HUES6 (cell line): ENCODE measurements at regions not wholly inside any gene's neighbourhood (a gene's known extent, or its start where the extent isn't known, plus 50 kb on each side); places are given as distances from the start of the nearest gene placed in this dataset.

ENCODE experiments used
- H3K27ac ChIP-seq: 2 replicates; pipeline ENCODE4 v1.7.0; 2013; ENCODE audit warnings: low read depth, mild to moderate bottlenecking, low read length, inconsistent platforms
- H3K27me3 ChIP-seq: 2 replicates; pipeline ENCODE4 v1.6.1; 2013; ENCODE audit warnings: low read length; ENCODE audit not compliant: control insufficient read depth, insufficient read depth
- H3K36me3 ChIP-seq: 2 replicates; pipeline ENCODE4 v1.6.1; 2013; ENCODE audit warnings: low read length; ENCODE audit not compliant: control insufficient read depth, insufficient read depth
- H3K4me1 ChIP-seq: 2 replicates; pipeline ENCODE4 v1.6.1; 2013; ENCODE audit warnings: low read length; ENCODE audit not compliant: control insufficient read depth, insufficient read depth
- H3K4me3 ChIP-seq: 2 replicates; pipeline ENCODE4 v1.5.1; 2013; ENCODE audit warnings: low read depth, low read length
- H3K9ac ChIP-seq: one replicate; pipeline ENCODE4 v1.6.1; 2013; ENCODE audit warnings: mild to moderate bottlenecking, low read length
- H3K9me3 ChIP-seq: 2 replicates; pipeline ENCODE4 v1.6.1; 2013; ENCODE audit warnings: low read depth, low read length; ENCODE audit not compliant: control insufficient read depth, insufficient read depth

- no peak overlapping the region for H3K4me3 ChIP-seq
- H3K27ac ChIP-seq: no peak overlapping the region
- H3K9ac ChIP-seq: no peak overlapping the region
- H3K9me3 ChIP-seq: no peaks in the 10 kb centered on the region
- no peaks in the 10 kb centered on the region for H3K36me3 ChIP-seq
- no peaks in the 10 kb centered on the region for H3K27me3 ChIP-seq
- no peaks in the 10 kb centered on the region for H3K4me1 ChIP-seq
These were observed 348.4 kb downstream of the BRINP1 start for GRCh38 chr9:119020730-119021333.

GRCh38 chr9:119026120-119026519, 343.1 kb downstream of the BRINP1 start:
- Histone ChIP-seq H3K27me3 (no peaks in the 10 kb centered on the region), H3K27ac (no peak overlapping the region), H3K4me3 (no peak overlapping the region), H3K36me3 (no peaks in the 10 kb centered on the region), H3K9ac (no peak overlapping the region), H3K9me3 (no peaks in the 10 kb centered on the region), H3K4me1 (no peaks in the 10 kb centered on the region)

- no peak overlapping the region for H3K27ac ChIP-seq
- no peaks in the 10 kb centered on the region for H3K36me3 ChIP-seq
- H3K4me1 ChIP-seq: no peaks in the 10 kb centered on the region
- H3K4me3 ChIP-seq: no peak overlapping the region
- H3K27me3 ChIP-seq: no peaks in the 10 kb centered on the region
- no peaks in the 10 kb centered on the region for H3K9me3 ChIP-seq
- H3K9ac ChIP-seq: no peak overlapping the region
These were observed 341.1 kb downstream of the BRINP1 start for GRCh38 chr9:119027901-119028699.

- no peaks in the 10 kb centered on the region for H3K36me3 ChIP-seq
- no peak overlapping the region for H3K9ac ChIP-seq
- no peaks in the 10 kb centered on the region for H3K9me3 ChIP-seq
- no peaks in the 10 kb centered on the region for H3K4me1 ChIP-seq
- no peak overlapping the region for H3K27ac ChIP-seq
- H3K27me3 ChIP-seq: no peaks in the 10 kb centered on the region
- no peak overlapping the region for H3K4me3 ChIP-seq
These were observed 339.3 kb downstream of the BRINP1 start for GRCh38 chr9:119029886-119030285.

GRCh38 chr9:119033596-119033995, 335.6 kb downstream of the BRINP1 start:
- Histone ChIP-seq H3K9me3 (no peaks in the 10 kb centered on the region), H3K27ac (no peak overlapping the region), H3K4me1 (no peaks in the 10 kb centered on the region), H3K36me3 (no peaks in the 10 kb centered on the region), H3K9ac (no peak overlapping the region), H3K4me3 (no peak overlapping the region), H3K27me3 (no peaks in the 10 kb centered on the region)

GRCh38 chr9:119036969-119037368, 332.3 kb downstream of the BRINP1 start:
- Histone ChIP-seq H3K9ac (no peak overlapping the region), H3K9me3 (no peaks in the 10 kb centered on the region), H3K27me3 (no peaks in the 10 kb centered on the region), H3K4me1 (no peaks in the 10 kb centered on the region), H3K4me3 (no peak overlapping the region), H3K27ac (no peak overlapping the region), H3K36me3 (no peaks in the 10 kb centered on the region)

- H3K9ac ChIP-seq: no peak overlapping the region
- no peak overlapping the region for H3K4me3 ChIP-seq
- H3K27ac ChIP-seq: no peak overlapping the region
- peaks cover 11% of the 10 kb centered on the region; the same call in 1 of the 2 replicates for H3K4me1 ChIP-seq
- no peaks in the 10 kb centered on the region for H3K27me3 ChIP-seq
- no peaks in the 10 kb centered on the region for H3K36me3 ChIP-seq
- no peaks in the 10 kb centered on the region for H3K9me3 ChIP-seq
These were observed 325.2 kb downstream of the BRINP1 start for GRCh38 chr9:119043996-119044395.

GRCh38 chr9:119044806-119045205, 324.4 kb downstream of the BRINP1 start:
- no peak overlapping the region for H3K9ac ChIP-seq
- H3K4me3 ChIP-seq: no peak overlapping the region
- H3K27ac ChIP-seq: no peak overlapping the region
- peaks cover 11% of the 10 kb centered on the region; the same call in 1 of the 2 replicates for H3K4me1 ChIP-seq
- H3K9me3 ChIP-seq: no peaks in the 10 kb centered on the region
- H3K36me3 ChIP-seq: no peaks in the 10 kb centered on the region
- H3K27me3 ChIP-seq: no peaks in the 10 kb centered on the region

GRCh38 chr9:119047513-119048307, 321.5 kb downstream of the BRINP1 start:
- Histone ChIP-seq H3K9me3 (no peaks in the 10 kb centered on the region), H3K9ac (no peak overlapping the region), H3K4me1 (peaks cover 14% of the 10 kb centered on the region; the same call in 1 of the 2 replicates), H3K36me3 (no peaks in the 10 kb centered on the region), H3K27ac (no peak overlapping the region), H3K27me3 (no peaks in the 10 kb centered on the region), H3K4me3 (no peak overlapping the region)

GRCh38 chr9:119050281-119050680, 319.0 kb downstream of the BRINP1 start:
- Histone ChIP-seq H3K4me3 (no peak overlapping the region), H3K27me3 (no peaks in the 10 kb centered on the region), H3K9me3 (no peaks in the 10 kb centered on the region), H3K27ac (no peak overlapping the region), H3K4me1 (peaks cover 11% of the 10 kb centered on the region), H3K36me3 (no peaks in the 10 kb centered on the region), H3K9ac (no peak overlapping the region)
